Activated CD4-positive, alpha-beta T cell treated with anti-CD3 and anti-CD28 coated beads, Interleukin-2, amount 50 U/mL, for 1 hour (primary cell): ENCODE measurements at regions not wholly inside any gene's neighbourhood (a gene's known extent, or its start where the extent isn't known, plus 50 kb on each side); places are given as distances from the start of the nearest gene placed in this dataset.

Source experiments
- DNase-seq: peaks from one replicate; pipeline ENCODE4 v3.0.0-alpha.2; 2020

DNA sequence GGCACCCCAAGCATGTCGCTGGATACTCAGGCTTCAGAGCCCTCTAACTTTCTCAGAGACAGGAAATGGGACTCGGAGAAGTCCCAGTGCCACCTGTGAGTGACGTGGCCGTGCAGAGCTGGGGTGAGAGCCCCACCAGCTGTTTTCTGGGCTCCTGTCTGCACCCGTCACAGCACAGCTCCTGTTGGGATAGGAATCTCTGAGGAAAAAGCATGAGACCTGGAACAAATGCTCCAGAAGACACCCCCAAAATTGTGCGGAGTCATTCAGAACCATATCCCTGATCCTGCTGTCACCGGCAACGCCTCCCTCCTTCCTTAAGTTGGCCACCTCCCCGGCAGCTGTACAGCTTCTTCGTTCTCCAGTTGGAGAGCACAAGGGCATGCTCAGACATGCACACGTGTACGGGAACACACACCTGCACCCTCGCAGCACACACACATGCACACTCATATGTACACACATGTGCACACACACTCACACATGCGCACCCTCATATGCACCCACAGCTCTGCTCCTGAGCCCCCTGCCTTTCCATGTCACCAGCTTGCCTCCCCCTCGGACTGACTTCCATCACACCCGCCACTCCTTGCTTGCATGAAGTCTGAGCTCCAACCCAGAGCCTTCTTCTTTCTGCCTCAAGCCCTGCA lies 1430.0 kb downstream of the BRD1 start:
- no peak for DNase-seq

DNA sequence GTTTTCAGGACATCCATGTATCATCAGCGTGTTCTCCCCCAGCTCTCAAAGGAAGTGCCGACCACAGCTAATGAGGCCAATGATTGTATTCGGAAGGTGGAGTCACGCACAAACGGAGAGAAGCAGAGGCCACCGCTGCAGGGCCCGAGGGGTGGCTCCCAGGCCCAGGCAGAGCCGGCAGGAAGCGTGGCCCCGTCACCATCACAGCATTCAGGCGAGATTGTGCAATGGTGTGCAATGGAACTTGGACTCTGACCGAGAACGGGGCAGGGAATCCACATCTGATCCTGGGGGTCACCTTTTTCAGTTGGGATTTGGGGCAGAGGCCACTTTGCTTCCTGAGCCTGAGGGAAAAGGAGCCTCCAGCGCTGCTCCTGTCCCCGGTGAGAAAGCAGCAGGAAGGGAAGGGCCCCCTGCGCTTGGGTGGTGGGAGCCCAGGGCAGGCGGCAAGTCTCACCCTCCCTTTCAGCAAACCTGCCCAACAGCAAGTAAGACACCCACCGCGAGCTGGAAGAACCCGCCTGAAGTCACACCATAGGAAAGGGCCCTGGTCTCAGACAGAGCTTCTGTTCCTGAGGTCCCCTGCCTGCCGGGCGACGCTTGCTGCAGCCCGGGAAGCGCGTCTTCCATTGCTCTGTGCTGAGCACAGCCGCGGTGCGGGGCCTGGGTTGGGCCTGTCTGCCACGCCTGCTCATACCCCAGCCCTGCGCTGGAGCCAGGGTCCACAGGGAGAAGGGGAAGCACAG lies 1430.7 kb downstream of the BRD1 start:
- no peak for DNase-seq

DNA sequence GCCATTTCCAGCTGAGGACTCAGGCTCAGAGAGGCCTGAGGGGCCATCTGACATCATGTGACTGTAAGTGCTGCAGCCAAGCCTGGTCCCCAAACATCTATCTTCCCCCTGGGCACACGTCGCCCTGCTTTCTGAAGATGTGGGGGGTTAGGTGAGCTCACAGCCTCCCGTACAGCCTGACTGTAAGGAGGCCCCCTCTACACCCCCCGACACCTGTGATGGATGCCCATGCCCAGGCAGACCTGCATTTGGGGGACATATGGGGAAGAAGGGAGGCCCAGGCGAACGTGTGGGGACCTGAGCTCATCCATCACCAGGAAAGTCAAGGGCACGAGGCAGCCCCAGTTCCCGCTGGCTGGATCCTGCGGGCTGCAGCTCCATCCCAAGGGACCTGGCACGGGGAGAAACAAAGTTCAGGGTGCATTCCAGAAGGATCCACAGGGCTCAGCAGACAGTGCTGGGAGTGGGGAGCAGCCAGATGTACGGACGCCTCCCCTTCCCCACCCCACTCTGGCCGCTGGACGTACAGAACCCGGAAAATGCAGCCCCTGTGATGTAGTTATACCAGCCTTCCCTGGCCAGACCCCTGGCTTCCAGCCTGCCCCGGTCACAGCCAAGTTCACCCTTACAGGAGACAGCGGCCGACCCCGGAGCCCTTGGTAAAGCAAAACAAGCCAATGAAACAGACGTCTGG lies 1431.4 kb downstream of the BRD1 start:
- DNase-seq = no peak

DNA sequence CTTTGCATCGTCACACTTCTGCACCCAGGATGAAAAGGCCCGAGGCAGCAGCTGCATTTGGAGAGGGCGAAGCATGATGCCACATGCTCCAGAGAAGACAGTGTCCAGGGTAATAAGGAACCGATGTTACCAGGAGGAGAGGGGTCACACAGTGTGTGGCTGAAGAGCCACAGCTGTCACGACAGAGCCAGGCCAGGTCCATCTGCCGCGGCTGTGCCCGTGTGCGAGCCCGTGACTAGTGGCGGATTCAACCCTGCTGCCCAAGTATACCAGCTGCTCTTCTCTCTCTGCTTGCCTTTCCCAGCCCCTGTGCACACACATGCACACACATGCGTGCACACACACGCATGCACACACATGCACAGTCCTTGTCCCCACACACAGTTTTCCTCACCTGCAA lies 1432.5 kb downstream of the BRD1 start:
- no peak for DNase-seq

DNA sequence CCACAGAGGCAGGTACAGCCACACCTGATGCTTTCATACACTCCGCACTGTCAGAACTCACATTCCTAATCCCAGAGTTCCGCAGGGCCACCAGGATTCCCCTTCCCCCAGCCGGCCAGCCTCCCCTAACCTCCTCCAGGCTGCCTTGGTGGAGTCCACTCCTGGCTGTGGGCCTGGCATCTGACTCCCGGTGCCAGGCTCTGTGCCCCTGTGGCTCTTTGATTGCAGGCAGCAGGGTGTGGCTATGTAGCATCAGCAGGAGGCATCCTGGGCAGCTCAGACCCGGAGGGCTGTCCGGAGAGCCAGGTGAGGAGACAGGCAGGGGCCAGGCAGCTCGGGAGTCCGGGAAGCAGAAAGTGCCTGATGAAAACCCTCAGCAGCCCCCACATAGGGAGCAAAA lies 1432.9 kb downstream of the BRD1 start:
- DNase-seq = no peak

DNA sequence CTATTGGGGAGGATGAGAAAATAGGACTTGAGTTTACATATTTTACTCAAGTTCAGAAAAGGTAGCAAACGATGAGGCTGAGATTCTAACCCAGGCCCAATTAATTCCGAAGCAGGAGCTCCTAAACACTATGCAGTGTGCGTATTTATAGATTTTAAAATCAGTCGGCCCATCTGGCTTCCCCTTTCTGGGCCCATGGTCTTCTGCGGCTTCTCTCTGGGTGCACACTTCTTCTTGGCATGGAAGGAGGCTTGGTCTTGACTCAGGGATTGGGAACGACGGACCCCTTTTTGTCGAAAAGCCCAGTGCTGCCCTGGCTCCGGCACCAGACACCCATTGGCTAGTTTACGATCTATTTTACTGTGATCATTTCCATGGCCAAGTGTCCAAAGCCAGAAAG lies 1433.8 kb downstream of the BRD1 start:
- DNase-seq = no peak

DNA sequence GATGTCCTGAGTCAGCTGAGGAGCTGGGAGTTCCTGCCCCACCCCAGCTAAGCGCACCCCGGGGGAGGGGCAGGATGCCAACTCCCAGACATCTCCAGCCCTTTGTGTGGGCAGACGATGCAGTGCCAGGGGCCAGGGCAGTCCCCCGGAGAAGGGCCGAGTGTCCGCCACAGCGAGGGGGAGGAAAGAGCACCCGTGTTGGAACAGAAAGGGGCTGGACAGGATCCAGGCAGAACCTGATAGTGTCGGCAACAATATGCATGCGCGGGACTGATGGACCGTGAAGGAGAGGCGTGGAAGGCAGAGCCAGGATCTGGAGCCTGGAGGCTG lies 1434.7 kb downstream of the BRD1 start:
- DNase-seq = no peak

DNA sequence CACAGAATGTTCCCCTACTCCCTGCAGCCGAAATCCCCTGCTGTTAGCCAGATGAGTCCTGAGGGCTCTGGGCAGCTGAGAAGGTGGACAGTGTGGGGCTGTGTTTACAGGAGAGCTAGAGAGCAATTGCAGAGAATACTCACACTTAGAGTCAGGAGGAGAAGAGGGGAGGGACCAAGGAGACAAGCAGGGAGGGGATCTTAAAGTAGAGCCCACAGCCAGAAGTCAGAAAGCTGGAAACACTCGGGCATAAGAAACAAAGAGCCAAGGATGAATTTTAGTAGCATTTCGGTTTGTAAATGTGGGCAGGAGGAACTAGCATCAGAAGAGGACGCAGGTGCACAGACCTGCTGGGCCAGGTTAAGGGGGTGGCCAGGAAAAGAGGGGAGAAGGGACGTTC lies 1435.9 kb downstream of the BRD1 start:
- DNase-seq = no peak

DNA sequence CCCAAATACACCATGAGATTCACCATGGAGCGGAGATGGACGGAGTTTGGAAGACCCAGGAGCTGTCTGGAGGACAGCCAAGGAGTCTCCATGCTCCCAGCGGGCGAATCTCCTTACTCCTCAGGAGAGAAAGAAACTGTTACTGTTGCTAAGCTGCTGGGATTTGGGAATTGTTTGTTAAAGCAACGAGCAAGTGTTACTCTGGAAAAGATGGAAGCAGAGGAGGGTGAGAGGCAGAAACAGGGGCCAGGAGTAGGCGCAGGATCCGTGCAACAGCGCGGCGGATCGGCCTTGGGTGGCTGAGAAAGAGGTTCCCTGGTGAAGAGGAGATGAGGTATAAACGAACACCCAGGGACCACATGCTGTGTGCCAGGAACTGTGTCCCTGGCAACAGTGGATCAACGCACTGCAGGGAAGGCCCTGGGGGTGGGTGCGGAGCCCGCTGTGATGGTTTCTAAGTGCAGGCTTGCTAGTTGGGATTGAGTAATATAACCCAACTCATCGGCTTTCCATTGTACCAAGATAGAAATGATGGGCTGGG lies 1436.4 kb downstream of the BRD1 start:
- DNase-seq = no peak

DNA sequence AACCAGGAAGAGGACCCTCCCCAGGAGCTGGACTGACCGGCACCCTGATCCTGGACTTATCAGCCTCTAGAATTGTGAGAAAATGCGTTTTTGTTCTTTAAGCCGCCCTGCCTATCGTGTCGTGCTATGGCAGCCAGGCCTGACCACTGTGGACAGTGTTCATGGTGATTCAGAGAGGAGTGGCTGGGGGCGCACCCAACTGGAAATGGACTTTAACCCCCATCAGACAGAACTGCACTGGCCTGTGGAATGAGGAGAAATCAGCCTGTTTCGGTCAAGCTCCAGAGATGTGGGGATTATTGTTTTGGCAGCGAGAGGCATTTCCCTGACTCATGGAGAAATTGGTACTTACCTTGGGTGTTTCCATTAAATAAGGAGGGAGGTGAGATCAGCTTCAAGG lies 1437.8 kb downstream of the BRD1 start:
- DNase-seq = no peak

DNA sequence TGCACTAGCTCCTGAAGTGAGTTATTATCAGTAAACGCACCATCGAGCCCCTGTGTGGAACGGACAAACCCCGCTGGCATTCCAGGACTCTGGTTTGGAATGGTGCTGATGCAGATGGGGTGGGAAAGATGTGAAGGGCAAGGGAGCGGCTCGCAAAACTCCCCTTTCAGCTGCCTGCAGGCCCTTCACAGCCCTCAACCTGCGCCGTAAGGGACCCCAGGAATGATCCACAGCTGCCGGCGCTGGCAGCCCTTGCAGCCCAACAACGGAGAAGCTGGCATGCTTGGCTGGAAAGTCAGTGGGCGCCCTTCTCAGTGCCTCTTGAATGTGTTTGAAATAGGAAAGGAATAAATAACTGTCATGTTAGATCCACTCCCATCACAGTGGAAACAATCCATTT lies 1445.5 kb downstream of the BRD1 start:
- no peak for DNase-seq

DNA sequence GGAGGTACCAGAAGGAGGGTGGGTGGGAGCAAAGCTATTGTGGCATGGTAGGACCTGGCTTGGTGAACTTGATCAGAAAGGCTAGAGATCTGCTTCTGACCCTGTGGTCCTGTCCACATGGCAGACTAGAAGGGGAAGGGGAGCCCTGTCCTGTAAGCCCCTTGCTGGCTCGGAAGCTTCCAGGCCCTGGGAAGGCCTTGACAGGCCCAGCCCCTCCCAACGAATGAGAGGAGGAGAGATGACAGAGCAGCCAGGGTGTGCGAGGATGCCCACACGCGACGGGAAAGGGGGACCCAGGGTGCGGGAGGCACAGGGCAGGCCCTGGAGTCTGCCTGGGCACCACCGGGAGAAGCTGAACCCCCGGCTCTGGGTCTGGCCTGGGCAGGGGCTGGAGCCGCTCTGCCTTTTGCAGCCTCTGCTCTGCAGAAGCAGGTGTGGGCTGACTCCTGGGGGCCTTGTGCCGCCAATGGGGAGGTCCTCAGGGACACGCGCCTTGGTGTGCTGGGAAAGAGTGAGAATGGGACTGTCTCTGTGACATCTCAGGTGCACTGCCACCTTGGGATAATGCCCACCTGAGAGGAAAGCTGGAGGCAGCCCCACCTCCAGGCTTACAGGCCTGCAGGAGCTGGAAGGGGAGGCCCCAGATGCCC lies 1447.5 kb downstream of the BRD1 start:
- no peak for DNase-seq

DNA sequence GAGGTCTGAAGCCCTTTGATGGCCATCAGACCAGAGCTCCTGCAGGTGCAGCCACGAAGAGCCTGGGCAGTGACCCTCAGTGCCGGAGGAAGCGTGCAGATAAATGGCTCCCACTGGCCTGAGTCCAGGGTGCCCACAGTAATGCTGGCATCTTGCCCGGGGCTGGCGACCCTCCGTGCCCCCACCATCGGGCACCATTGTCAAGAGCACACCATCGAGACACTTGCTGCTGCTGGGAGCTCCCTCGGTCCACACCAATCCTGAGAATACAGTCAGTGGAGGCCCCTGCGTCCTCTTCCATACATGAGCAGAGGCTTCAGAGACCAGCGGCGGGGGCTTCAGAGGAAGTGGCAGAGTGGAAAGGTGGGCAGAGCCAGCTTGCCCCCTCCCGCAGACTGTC lies 1448.3 kb downstream of the BRD1 start:
- no peak for DNase-seq

DNA sequence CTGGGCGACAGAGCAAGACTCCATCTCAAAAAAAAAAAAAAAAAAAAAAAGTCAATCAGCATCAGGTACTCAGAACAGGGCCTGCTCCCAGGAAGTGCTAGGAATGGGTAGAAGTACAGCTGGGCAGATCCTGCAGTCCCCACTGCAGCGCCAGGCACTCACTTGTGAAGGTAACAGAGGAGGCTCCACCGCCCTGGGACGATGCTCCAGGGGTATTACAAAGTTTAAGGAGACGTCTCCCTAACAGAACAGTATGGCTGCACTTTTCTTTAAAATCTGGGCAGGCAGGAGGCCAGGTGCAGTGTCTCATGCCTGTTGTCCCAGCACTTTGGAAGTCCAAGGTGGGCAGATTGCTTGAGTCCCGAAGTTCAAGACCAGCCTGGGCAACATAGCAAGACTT lies 1449.0 kb downstream of the BRD1 start:
- no peak for DNase-seq

DNA sequence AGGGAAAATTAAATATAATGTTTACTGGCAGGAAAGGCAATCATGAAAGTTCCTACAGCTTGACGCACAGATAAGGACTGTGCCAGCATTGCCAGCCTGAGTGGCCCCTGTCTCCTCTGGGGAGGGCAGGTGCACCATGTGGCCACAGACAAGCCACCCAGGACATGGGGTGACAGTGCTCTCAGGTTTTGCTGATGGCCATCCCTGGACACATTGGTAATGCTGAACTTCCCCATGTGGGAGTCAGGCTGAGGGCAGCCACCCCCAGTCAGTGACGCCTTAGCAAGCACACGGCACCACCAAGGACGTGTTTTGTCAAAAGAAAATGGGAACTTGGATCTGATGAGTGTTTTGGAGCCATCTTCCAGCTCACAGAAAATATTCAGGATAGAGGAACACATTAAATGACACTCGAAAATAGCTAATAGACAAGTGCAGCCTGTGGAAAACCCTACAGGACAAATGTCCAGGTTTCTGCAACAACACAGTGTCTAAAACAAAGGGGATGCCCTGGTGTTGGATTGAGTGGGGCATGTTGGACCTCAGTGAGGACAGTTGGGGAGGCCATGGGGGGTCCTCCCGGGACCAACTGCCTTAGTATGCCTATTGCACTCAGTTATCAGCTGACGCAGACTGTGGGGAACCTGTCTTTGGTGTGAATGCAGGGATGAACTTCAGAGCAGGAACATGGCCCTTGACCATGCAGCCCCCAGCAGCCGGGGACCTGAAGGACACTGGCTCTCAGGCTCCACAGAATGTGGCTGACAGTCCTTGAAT lies 1450.5 kb downstream of the BRD1 start:
- DNase-seq = no peak

DNA sequence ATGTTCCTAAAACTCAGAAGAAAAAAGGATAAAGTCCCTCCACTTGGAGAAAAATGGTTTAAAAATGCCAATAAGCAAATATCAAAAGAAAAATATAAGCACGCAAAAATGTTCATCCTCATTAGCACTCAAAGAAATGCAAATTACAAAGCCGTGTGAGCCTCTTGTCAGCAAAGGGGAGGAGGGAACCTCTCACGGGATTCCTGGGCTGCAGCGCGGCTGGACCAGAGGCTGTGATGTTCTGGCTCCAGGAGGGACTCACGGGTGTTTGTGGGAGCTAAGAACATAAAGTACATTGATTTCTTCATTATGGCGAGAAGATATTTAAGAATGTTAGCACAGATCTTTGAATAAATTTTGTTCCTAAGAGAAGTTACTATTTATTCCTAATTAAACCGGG lies 1451.2 kb downstream of the BRD1 start:
- no peak for DNase-seq

DNA sequence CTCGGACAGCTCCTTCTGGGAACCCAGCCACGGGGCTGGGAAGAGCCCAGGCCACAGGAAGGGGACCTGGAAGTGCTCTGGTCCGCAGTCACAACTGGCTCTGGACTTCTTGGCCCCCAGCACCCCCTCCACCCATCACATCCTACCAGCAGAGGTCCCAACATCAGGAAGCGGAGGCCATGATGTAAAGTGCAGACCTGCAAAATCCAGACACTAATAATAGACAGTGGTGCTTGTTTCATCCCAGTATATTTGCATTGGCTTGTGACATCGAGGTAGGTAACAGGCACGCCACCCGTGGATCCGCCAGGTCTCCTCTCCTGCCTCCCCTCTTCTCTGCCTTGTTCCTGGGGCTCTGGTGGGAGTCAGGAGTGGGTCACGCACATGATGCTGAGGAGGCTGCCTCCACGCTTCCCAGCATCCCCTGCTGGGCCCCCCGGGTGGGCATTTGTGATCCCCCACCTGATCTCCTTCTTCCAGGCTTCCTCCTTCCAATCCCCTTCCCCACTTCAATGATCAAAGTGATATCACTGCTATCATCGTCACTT lies 1454.0 kb downstream of the BRD1 start:
- no peak for DNase-seq

DNA sequence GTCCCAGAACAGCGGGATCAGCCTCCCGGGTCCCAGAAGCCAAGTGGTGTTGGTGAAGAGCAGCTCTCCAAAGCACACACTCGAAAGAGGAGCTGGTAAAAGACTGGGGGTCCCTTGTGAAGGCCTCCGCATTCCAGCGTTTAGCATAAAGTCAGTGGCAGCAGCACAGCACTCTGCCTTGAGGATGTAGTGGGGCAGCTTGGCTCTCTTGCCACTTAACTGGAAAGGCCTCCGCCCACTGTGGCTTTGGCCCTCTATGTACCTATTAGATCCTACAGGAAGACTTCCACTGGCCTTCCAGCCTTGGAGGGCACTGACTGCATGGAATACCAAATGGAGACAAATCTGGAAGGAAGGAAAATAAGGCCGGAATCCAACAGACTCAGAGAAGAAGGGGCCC lies 1455.3 kb downstream of the BRD1 start:
- DNase-seq = no peak

DNA sequence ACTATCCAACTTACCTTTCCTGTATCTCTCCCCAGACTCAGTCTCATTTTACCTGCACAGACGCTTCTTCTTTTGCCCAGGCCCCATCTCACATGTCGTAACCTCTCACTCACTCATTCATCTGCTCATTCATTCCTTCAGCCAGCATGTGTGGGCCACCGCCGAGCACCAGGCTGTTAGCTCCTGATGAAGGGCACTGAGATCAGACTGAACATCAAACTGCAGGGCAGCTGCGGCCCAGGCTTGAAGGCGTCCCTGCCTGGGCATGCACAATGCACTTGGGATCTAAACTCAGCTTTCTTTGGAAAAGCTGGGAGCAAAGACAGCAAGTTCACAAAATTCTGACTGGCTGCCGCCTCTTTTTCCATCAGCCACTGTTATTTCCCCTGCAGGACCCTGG lies 1456.3 kb downstream of the BRD1 start:
- no peak for DNase-seq

DNA sequence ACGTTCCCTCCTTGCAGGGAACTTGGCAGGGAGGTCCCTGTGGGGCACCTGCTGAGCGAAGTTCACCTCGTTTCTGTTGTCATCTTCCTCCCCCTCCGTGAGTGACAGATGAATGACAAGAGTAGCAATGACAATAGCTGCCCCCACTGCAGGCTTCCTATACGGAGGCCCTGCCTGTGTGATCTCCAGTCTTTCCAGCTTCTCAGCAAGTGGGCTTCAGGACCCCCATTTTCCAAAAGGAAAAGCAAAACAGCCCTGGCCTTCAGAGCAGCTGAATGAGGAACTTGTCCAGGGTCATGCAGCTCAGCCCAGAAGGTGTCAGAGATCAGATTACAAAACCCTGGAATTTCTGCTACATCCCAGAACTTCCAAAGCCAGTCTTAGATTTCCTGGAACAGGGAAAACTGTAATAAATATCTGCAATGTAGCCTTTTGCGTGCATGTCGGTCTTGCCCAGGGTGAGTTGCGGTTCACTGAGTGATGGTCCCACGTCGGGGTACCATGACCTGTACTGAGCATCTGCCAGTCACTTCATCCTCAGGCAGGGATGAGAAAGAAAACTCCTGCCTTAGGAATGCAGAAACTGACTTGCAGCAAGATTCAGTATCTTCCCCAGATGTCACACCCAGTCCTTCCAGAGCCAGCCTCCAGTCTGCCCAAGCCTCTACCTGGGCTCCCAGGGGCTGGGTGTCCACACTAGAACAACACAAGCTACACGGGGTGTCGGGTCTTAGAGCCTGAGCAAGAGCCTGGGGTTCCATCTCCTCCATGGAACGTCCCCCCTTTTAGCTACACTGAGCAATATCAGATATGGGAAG lies 1457.0 kb downstream of the BRD1 start:
- DNase-seq = no peak

DNA sequence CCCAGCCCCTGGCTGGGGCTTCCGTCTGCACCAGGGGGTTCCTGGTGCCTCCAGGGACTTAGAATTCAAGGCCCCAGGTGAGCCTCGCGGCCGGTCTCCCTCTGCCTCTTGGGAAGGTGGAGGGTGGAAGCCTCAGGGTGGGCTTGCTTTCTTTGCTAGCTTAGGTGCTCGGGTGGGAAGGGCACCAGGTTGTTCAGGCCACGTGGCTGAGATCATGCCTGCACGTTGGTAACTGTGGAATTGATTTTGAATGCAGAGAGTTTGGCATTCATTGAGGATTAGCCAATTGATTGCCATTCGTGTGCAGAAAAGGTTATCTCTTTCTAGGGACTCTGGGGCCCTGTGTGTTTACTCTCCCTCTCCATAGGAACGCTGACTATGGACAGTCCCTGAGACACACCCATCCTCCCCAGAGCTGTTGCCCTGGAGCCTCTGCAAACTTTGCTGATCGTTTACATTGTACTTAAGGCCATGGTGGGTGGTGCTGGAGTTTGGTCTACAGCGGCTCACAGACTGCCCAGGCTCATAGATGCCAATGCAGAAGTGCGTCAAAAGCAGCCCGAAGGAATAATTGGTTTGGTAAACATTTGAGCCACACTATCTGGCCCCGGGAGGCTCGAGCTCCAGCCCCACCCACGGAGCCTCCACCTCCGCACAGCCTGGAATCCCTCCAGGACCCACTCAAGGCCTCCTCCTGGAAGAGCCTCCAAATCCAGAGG lies 1457.7 kb downstream of the BRD1 start:
- DNase-seq = no peak
